GM18951 (cell line): ENCODE measurements at regions not wholly inside any gene's neighbourhood (a gene's known extent, or its start where the extent isn't known, plus 50 kb on each side); places are given as distances from the start of the nearest gene placed in this dataset.

Source experiments
- POLR2A ChIP-seq: IDR thresholded peaks from 4 replicates; pipeline ENCODE4 v1.6.1; 2011; ENCODE audit warnings: mild to moderate bottlenecking; ENCODE audit not compliant: insufficient read length, insufficient read depth; ENCODE audit errors: extremely low read depth
- in situ Hi-C: fragments of 300-500 bp; cut with MboI; formaldehyde crosslinking; loops from one replicate; pipeline ENCODE4 v1.12.0; 2022; ENCODE audit warnings: low sequenced_read_pairs, mixed read lengths, inconsistent platforms; ENCODE audit not compliant: unreplicated experiment

GRCh38 chr5:5957737-5958136 lies 420.6 kb downstream of the MED10 start:
- no peak for TF ChIP-seq POLR2A
- in situ Hi-C loops, result no loop called here

- in situ Hi-C loops, result no loop called here
- TF ChIP-seq POLR2A, result no peak
Observed at GRCh38 chr5:5954275-5954598, 424.1 kb downstream of the MED10 start.

- in situ Hi-C loops, result no loop called here
- TF ChIP-seq POLR2A, result no peak
Observed at GRCh38 chr5:5953584-5954274, 424.6 kb downstream of the MED10 start.

DNA sequence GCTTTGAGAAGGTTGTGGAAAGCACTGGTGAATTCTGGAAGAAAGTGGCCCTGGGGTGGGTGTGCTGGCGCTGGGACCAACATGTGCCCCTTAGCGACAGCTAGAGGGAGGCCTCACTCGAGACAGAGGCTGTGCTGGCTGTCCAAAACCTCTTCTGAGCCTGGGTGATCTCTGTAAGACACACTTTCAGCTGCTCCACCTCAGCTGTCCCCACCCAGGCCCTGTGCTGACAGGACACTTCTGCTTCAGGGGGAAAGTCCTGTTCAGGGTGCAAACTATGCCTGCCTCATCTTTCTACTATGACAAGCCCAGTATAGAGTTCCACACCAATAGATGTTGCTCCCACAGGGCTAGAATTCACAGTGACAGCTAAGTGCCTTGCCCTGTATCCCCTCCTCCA lies 426.4 kb downstream of the MED10 start:
- no peak for TF ChIP-seq POLR2A
- in situ Hi-C loops, result no loop called here

DNA sequence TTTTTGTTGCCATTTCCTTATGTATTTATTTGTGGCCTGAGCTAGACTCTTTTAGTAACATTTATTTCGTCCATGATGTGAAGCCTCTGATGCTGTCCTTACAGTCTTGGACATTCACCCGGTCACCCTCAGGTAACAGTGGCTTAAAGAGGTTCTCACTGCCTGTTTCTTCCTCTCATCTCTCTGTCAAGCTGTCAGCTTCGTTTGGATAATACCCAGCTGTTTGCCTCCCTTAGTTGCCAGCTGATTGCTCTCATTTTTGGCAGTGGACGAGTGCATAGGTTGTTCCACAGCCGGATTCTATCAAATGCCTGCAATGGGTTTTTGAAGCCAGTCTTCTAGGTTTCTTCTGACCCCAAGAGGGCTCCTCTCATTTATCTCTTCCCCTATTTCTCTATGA lies 427.7 kb downstream of the MED10 start:
- no peak for TF ChIP-seq POLR2A
- in situ Hi-C loops, result no loop called here

DNA sequence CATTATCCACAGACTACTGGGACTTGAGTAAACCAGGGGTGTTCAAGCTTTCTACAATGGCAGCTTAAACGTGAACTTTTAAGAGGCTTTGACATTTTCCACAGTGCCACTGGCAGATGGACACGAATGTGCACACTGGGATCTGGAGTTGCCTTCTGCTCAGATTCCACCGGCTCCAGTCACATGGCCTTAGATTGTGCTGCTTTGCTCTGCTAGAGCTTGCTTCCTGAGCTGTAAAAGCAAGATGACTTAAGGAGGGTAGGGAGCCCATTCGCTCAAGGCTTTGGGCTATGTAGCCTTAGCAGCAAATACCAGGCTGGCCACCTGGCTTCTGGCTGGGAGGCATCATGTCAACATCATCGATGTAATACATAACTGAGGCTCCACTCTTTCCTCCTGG lies 436.9 kb downstream of the MED10 start:
- no peak for TF ChIP-seq POLR2A
- in situ Hi-C loops, result no loop called here

GRCh38 chr5:5939759-5940370 lies 438.5 kb downstream of the MED10 start:
- in situ Hi-C loops, result no loop called here
- no peak for TF ChIP-seq POLR2A

DNA sequence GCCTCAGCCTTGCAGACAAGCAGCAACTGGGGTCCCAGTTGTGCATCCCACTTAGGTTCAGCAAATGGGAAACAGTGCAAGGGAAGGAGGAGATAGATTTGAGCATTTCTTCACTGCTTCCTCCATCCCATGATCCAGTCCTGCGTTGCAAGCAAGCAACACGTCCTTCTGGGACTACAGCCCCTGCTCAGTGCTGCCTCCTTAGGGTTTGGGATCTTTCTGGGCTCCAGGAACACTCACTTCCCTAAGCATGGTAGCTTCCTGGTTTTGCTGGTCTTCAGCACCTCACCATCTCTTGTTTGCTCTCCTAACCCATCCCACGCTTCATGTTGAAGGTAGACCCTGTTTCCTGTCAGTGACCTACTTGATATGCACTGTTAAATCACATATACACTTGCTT lies 444.7 kb downstream of the MED10 start:
- no peak for TF ChIP-seq POLR2A
- in situ Hi-C loops, result no loop called here

GRCh38 chr5:5932824-5933223 lies 445.5 kb downstream of the MED10 start:
- in situ Hi-C loops, result no loop called here

DNA sequence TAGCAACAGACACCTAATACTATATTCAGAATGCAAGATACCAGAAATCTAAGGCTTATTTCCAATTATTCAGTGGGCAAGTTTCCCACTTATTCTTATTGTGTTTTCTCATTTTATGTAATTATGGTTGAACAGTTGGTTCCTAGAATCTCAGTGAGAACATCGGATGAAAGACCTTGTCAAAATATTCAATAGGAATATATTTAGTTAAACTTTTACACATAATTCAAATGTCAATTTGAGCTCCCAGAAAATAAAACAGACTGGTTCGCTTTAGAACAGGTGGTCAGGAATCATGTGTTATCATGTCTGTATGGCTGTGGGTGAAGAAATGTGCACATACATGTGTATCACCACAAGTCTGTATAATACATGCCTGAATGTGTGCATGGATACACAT lies 447.8 kb downstream of the MED10 start:
- in situ Hi-C loops, result no loop called here
- TF ChIP-seq POLR2A, result no peak

More at GRCh38 chr5:5932824-5933223, 445.5 kb downstream of the MED10 start:
- no peak for TF ChIP-seq POLR2A

DNA sequence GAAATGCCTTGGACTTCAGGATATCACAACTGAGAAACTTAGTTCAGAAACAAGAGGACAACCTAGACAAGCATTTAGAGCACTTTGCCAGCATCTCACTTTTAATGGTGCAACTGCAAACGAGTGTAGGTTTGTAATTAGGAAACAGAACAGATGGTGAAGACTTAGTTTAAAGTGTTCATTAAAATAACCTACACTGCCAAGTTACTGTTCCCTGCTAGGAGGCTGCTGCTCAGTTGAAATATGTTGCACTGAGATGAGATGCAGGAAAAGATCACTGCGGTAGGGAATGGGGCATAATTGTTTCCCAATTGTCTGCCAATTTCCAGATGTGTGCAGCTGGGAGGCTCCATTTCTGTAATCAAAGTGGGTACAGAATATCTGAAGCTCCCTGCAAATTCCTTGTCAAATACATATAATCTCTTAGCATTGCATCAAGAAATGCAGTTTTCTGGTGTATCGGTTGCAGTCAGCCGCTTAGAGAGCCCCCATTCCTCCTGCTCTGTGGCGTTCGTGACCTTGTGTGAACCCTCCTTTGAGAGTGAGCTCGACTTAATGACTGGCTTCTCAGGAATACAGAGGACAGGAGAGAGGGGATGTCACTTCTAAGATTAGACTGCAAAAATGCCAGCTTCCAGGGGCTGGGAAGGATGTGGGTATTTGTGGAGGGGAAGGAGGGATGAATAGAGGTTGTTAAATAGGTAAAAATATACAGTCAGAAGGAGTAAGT lies 448.9 kb downstream of the MED10 start:
- TF ChIP-seq POLR2A, result no peak
- in situ Hi-C loops, result no loop called here

GRCh38 chr5:5925191-5925590 lies 453.2 kb downstream of the MED10 start:
- TF ChIP-seq POLR2A, result no peak
- in situ Hi-C loops, result no loop called here

- in situ Hi-C loops, result no loop called here
- TF ChIP-seq POLR2A, result no peak
Observed at GRCh38 chr5:5919411-5919810, 458.9 kb downstream of the MED10 start.

- in situ Hi-C loops, result no loop called here
Observed at GRCh38 chr5:5906778-5907177, 471.6 kb downstream of the MED10 start.

GRCh38 chr5:5905186-5905585 lies 473.2 kb downstream of the MED10 start:
- TF ChIP-seq POLR2A, result no peak
- in situ Hi-C loops, result no loop called here

More at GRCh38 chr5:5906778-5907177, 471.6 kb downstream of the MED10 start:
- TF ChIP-seq POLR2A, result no peak
